ENCODE measurements at regions not wholly inside any gene's neighbourhood (a gene's known extent, or its start where the extent isn't known, plus 50 kb on each side); places are given as distances from the start of the nearest gene placed in this dataset.

DNA sequence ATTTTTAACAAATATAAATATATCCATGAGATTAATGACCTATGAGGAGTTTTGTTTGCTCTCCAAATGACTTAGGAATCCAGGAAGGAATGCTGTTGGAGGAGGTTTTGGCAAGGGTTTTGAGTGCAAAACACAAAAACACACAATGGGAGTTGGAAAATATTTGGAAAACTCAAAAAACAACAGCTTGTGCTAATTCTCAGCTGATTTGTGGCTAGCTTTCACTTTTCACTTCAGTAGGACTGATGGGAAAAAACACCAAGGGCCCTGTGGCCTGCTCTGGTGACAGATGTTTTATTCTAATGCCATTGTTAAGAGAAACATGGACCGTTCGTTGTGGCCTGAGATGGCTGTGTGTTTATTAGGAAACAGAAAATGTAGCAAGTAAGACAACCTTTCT, 113.9 kb downstream of the ALDH8A1 start (continued):
- TF ChIP-seq RCOR1 (IDR thresholded peaks at IDR 0.05; ENCODE audit: low read depth, low read length), result no peak
- TF ChIP-seq, protein P1, sequence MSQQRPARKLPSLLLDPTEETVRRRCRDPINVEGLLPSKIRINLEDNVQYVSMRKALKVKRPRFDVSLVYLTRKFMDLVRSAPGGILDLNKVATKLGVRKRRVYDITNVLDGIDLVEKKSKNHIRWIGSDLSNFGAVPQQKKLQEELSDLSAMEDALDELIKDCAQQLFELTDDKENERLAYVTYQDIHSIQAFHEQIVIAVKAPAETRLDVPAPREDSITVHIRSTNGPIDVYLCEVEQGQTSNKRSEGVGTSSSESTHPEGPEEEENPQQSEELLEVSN (IDR thresholded peaks at IDR 0.05; ENCODE audit: borderline replicate concordance, low read depth), result no peak
- TF ChIP-seq POLR2AphosphoS2 (conservative IDR thresholded peaks at IDR 0.05; ENCODE audit: low read length), result no peak
- no peak for TF ChIP-seq TFCP2L1 (CRISPR knock-in tag; IDR thresholded peaks at IDR 0.05)
- no peak for TF ChIP-seq NFE2L2 (conservative IDR thresholded peaks at IDR 0.05; ENCODE audit: low read length)

DNA sequence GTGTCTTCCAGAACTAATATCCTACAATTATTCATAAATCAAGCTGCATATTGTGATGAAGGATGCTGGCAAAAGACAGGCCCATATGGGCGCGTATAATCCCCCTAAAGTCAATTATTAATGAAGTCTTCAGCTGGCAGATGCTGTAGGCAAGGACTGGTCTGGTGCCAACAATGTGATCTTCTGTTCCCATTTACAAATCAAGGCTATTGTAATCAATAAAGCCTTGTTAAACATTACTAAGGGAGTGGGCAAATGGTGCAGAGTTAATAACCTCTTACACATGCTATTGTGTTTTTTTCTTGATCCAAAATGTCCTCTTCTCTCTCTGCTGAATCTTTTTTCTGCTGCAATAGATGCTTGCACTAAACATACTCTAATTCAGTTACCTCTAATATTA, 119.0 kb downstream of the ALDH8A1 start:
- Histone ChIP-seq H3K27ac (no peak overlapping the region), H3K4me3 (no peak overlapping the region), H3K4me1 (no peaks in the 10 kb centered on the region), H3K9me3 (no peaks in the 10 kb centered on the region), H3K4me2 (no peak overlapping the region)
- FAIRE-seq (no peak), DNase-seq (ENCODE audit: low read depth in 1 of 2, low spot score in 1 of 2) (no peak), ATAC-seq (no peak)
- 97% methylated on average over 2 of the region's 2 CpGs for WGBS (ENCODE audit: missing lambda C conversion rate)
- POLR2A ChIA-PET, result no interaction called here
- CTCF ChIA-PET, result interaction anchor here (1.0 to 2.1 kb wide), 4 partner anchors 8 to 719 kb away, joined by 3 to 7 read pairs (median 4); no protein-coding TSS in a partner anchor
- TF ChIP-seq ZNF302 (CRISPR knock-in tag; IDR thresholded peaks at IDR 0.05) (no peak), NFE2L2 (conservative IDR thresholded peaks at IDR 0.05; ENCODE audit: low read length) (no peak), HEYL (CRISPR knock-in tag; IDR thresholded peaks at IDR 0.05) (no peak), SMC3 (IDR thresholded peaks at IDR 0.05) (no peak), RNF2 (IDR thresholded peaks at IDR 0.05; ENCODE audit: borderline replicate concordance, low read depth) (no peak), ZSCAN20 (CRISPR knock-in tag; IDR thresholded peaks at IDR 0.05) (no peak), FOSL2 (IDR thresholded peaks at IDR 0.05) (no peak), FOSL2 (CRISPR knock-in tag; IDR thresholded peaks at IDR 0.05) (no peak), RAD21 (conservative IDR thresholded peaks at IDR 0.05 in 1 of 2, IDR thresholded peaks at IDR 0.05 in 1 of 2) (no peak), TFCP2L1 (CRISPR knock-in tag; IDR thresholded peaks at IDR 0.05) (no peak), ZC3H11A (IDR thresholded peaks at IDR 0.05) (no peak), MAZ (IDR thresholded peaks at IDR 0.05; ENCODE audit: borderline replicate concordance, low read depth, low read length) (no peak), EHF (CRISPR knock-in tag; IDR thresholded peaks at IDR 0.05) (no peak), CBX2 (IDR thresholded peaks at IDR 0.05; ENCODE audit: borderline replicate concordance, low read depth) (no peak), POLR2AphosphoS2 (conservative IDR thresholded peaks at IDR 0.05; ENCODE audit: low read length) (no peak), ESRRA (IDR thresholded peaks at IDR 0.05; ENCODE audit: borderline replicate concordance, low read length) (no peak)
- TF ChIP-seq, protein P2, sequence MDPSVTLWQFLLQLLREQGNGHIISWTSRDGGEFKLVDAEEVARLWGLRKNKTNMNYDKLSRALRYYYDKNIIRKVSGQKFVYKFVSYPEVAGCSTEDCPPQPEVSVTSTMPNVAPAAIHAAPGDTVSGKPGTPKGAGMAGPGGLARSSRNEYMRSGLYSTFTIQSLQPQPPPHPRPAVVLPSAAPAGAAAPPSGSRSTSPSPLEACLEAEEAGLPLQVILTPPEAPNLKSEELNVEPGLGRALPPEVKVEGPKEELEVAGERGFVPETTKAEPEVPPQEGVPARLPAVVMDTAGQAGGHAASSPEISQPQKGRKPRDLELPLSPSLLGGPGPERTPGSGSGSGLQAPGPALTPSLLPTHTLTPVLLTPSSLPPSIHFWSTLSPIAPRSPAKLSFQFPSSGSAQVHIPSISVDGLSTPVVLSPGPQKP (IDR thresholded peaks at IDR 0.05; ENCODE audit: low read depth, low read length), result no peak

DNA sequence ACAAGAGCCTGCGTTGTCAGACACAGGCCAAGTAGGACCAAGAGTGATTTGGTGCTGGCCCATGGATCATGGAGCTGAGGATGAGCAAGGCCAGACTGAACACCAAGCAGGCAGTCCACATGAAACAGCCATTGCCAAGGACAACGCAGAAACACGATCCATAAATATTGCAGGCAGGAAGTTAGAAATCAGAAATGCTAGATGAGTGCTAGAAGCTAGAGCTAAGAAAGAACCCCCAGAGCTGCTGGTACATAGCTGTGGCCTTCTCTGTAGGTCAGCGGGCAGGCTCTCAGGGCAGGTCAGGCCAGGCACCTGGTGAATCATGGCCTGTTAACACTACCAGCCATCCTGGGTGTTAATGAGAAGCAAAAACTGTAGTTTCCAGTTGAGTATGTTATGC, 119.7 kb downstream of the ALDH8A1 start:
- ChIA-PET CTCF (interaction anchor here (0.6 to 2.1 kb wide), 5 partner anchors 53 to 718 kb away, joined by 3 to 8 read pairs (median 3); no protein-coding TSS in a partner anchor), POLR2A (no interaction called here)
- WGBS (ENCODE audit: missing lambda C conversion rate), result 90% methylated on average over 4 of the region's 4 CpGs
- ATAC-seq, result no peak
- Histone ChIP-seq H3K4me3 (no peak overlapping the region), H3K27ac (no peak overlapping the region), H3K4me2 (no peak overlapping the region), H3K4me1 (no peaks in the 10 kb centered on the region), H3K9me3 (no peaks in the 10 kb centered on the region)
- DNase-seq (ENCODE audit: low read depth in 1 of 2, low spot score in 1 of 2), result no peak
- FAIRE-seq, result no peak
- no peak for TF ChIP-seq SMC3 (IDR thresholded peaks at IDR 0.05)
- no peak for TF ChIP-seq HOXB5 (CRISPR knock-in tag; IDR thresholded peaks at IDR 0.05)
- TF ChIP-seq EHF (CRISPR knock-in tag; IDR thresholded peaks at IDR 0.05), result no peak
- no peak for TF ChIP-seq POLR2AphosphoS2 (conservative IDR thresholded peaks at IDR 0.05; ENCODE audit: low read length)
- no peak for TF ChIP-seq EP300 (IDR thresholded peaks at IDR 0.05)
- TF ChIP-seq ZC3H11A (IDR thresholded peaks at IDR 0.05), result no peak
- TF ChIP-seq RAD21 (conservative IDR thresholded peaks at IDR 0.05 in 1 of 2, IDR thresholded peaks at IDR 0.05 in 1 of 2), result no peak
- TF ChIP-seq MAZ (IDR thresholded peaks at IDR 0.05; ENCODE audit: borderline replicate concordance, low read depth, low read length), result no peak
- TF ChIP-seq RNF2 (IDR thresholded peaks at IDR 0.05; ENCODE audit: borderline replicate concordance, low read depth), result no peak
